ENCODE measurements at regions not wholly inside any gene's neighbourhood (a gene's known extent, or its start where the extent isn't known, plus 50 kb on each side); places are given as distances from the start of the nearest gene placed in this dataset.
"Not testable (repeated sequence)": the region's sequence is repeated elsewhere in the genome, so short reads cannot be mapped to it uniquely, and the experiment has no call there.

DNA sequence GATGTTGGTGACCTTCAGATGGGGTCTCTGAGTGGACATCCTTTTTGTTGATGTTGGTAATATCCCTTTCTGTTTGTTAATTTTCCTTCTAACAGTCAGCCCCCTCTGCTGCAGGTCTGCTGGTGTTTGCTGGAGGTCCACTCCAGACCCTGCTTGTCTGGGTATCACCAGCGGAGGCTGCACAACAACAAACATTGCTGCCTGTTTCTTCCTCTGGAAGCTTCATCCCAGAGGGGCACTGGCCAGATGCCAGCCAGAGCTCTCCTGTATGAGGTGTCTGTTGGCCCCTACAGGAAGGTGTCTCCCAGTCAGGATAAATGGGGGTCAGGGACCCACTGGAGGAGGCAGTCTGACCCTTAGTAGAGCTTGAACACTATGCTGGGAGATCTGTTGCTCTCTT is 60.6 kb upstream of the IRAK1BP1 start:
- not testable (repeated sequence) for TF ChIP-seq CTCF (IDR thresholded peaks at IDR 0.05; ENCODE audit: low read depth, low read length); EZH2phosphoT487 (IDR thresholded peaks at IDR 0.05; ENCODE audit: low read depth)
